Astrocyte (in vitro differentiated cells and primary cell): ENCODE measurements at regions not wholly inside any gene's neighbourhood (a gene's known extent, or its start where the extent isn't known, plus 50 kb on each side); places are given as distances from the start of the nearest gene placed in this dataset.

Experiments
- DNase-seq: peaks from one replicate; pipeline ENCODE4 v3.0.0-alpha.2; 2010; ENCODE audit warnings: low read depth
- FAIRE-seq: peaks from 2 replicates; lab custom pipeline; 2011; peaks lifted over from hg19 to GRCh38; lab: Jason Lieb, UNC
- H2AFZ ChIP-seq: 2 replicates; pipeline ENCODE4 v1.6.0; 2012; ENCODE audit warnings: low read depth, low read length, inconsistent platforms
- H3K27ac ChIP-seq: 2 replicates; pipeline ENCODE4 v1.5.1; 2011; ENCODE audit warnings: low read depth, low read length, inconsistent platforms
- H3K27me3 ChIP-seq: 2 replicates; pipeline ENCODE4 v1.6.0; 2011; ENCODE audit warnings: low read length, inconsistent platforms; ENCODE audit not compliant: insufficient read depth
- H3K36me3 ChIP-seq: 2 replicates; pipeline ENCODE4 v1.5.1; 2011; ENCODE audit warnings: low read length, inconsistent platforms; ENCODE audit not compliant: insufficient read depth
- H3K4me1 ChIP-seq: 2 replicates; pipeline ENCODE4 v1.5.1; 2011; ENCODE audit warnings: low read length, inconsistent platforms; ENCODE audit not compliant: insufficient read depth
- H3K4me2 ChIP-seq: 2 replicates; pipeline ENCODE4 v1.6.0; 2012; ENCODE audit warnings: low read length, inconsistent platforms
- H3K4me3 ChIP-seq: 2 replicates; pipeline ENCODE4 v1.5.1; 2011; ENCODE audit warnings: low read depth, mild to moderate bottlenecking, low read length, inconsistent platforms; ENCODE audit not compliant: insufficient read depth
- H3K79me2 ChIP-seq: 2 replicates; pipeline ENCODE4 v1.6.0; 2012; ENCODE audit warnings: mild to moderate bottlenecking, low read length, inconsistent platforms; ENCODE audit not compliant: insufficient read depth
- H3K9ac ChIP-seq: 2 replicates; pipeline ENCODE4 v1.6.0; 2012; ENCODE audit warnings: mild to moderate bottlenecking, low read length, inconsistent platforms
- H3K9me3 ChIP-seq: 2 replicates; pipeline ENCODE4 v1.5.1; 2012; ENCODE audit warnings: low read depth, mild to moderate bottlenecking, low read length, inconsistent platforms; ENCODE audit not compliant: insufficient read depth
- H4K20me1 ChIP-seq: 2 replicates; pipeline ENCODE4 v1.6.0; 2012; ENCODE audit warnings: low read length, inconsistent platforms; ENCODE audit not compliant: insufficient read depth
- H3K27ac Mint-ChIP-seq: one replicate; pipeline ENCODE4 v1.8.0; 2021; ENCODE audit warnings: mild to moderate bottlenecking, mixed read lengths; ENCODE audit not compliant: unreplicated experiment
- H3K27me3 Mint-ChIP-seq: one replicate; pipeline ENCODE4 v1.8.0; 2021; ENCODE audit warnings: low read depth, mixed read lengths; ENCODE audit not compliant: unreplicated experiment
- H3K36me3 Mint-ChIP-seq: one replicate; pipeline ENCODE4 v1.8.0; 2021; ENCODE audit warnings: low read depth, mixed read lengths; ENCODE audit not compliant: unreplicated experiment
- H3K4me1 Mint-ChIP-seq: one replicate; pipeline ENCODE4 v1.8.0; 2021; ENCODE audit warnings: low read depth, mixed read lengths; ENCODE audit not compliant: unreplicated experiment
- H3K4me3 Mint-ChIP-seq: one replicate; pipeline ENCODE4 v1.8.0; 2021; ENCODE audit warnings: mild to moderate bottlenecking, moderate library complexity, mixed read lengths; ENCODE audit not compliant: unreplicated experiment
- H3K9me3 Mint-ChIP-seq: one replicate; pipeline ENCODE4 v1.8.0; 2021; ENCODE audit warnings: mild to moderate bottlenecking, mixed read lengths; ENCODE audit not compliant: unreplicated experiment
- EZH2 ChIP-seq: IDR thresholded peaks from 2 replicates; pipeline ENCODE4 v1.6.1; 2012; ENCODE audit warnings: mild to moderate bottlenecking, low read length, inconsistent platforms; ENCODE audit not compliant: insufficient read depth
- TF ChIP-seq, protein P1 (sequence below): IDR thresholded peaks from 2 replicates; pipeline ENCODE4 v1.5.1; 2011; ENCODE audit warnings: low read depth, mild to moderate bottlenecking, inconsistent platforms, low read length, moderate library complexity; ENCODE audit not compliant: insufficient read depth

DNA sequence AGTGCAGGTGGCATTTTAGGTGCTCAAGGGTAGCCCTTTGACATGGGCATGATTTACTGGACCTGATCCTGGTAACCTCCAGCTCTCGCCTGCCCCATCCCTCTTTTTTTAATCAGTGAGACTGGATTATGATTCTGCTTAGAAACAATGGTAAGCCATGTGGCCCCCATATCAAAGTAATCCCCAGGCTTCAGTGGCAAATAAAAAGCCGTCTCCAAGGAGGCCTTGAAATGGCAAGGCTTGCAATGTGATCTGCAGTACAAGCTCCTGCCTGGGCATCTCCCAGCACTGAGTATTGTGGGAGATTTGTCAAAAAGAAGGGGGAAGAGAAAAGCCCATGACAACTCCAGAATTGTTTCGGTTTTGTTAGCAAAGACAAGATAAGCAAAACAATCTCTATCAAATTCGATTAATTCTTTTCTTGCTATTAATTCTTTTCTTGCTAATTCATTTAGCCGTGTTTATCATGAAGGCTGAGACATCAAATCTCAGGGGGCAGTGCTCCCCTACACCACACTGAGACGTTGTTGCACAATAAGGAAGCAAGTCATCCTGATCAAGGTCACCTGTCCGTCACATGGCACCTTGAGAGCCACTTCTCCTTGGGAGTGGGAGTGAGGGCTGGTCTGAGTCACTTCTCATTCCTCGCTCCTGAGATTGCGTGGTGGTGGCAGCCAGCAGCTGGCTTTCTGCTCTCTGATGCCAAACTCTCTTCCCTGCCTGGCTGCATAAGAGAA lies 312.7 kb upstream of the GATB start:
- Histone ChIP-seq H3K4me2 (no peak overlapping the region), H3K9ac (no peak overlapping the region), H3K4me1 (no peaks in the 10 kb centered on the region), H3K27me3 (peaks cover 8% of the 10 kb centered on the region), H2AFZ (no peak overlapping the region), H4K20me1 (no peaks in the 10 kb centered on the region), H3K27ac (no peak overlapping the region), H3K79me2 (no peaks in the 10 kb centered on the region), H3K36me3 (no peaks in the 10 kb centered on the region), H3K4me3 (no peak overlapping the region), H3K9me3 (no peaks in the 10 kb centered on the region)
- peaks cover 9% of the 10 kb centered on the region for H3K9me3 Mint-ChIP-seq
- H3K36me3 Mint-ChIP-seq: no peaks in the 10 kb centered on the region
- H3K27ac Mint-ChIP-seq: no peak overlapping the region
- H3K27me3 Mint-ChIP-seq: peaks cover 22% of the 10 kb centered on the region
- DNase-seq (peak; percentile 40), FAIRE-seq (no peak)
- H3K4me1 Mint-ChIP-seq: peaks cover 22% of the 10 kb centered on the region
- no peak overlapping the region for H3K4me3 Mint-ChIP-seq
- TF ChIP-seq EZH2: no peak
- TF ChIP-seq, protein P1, sequence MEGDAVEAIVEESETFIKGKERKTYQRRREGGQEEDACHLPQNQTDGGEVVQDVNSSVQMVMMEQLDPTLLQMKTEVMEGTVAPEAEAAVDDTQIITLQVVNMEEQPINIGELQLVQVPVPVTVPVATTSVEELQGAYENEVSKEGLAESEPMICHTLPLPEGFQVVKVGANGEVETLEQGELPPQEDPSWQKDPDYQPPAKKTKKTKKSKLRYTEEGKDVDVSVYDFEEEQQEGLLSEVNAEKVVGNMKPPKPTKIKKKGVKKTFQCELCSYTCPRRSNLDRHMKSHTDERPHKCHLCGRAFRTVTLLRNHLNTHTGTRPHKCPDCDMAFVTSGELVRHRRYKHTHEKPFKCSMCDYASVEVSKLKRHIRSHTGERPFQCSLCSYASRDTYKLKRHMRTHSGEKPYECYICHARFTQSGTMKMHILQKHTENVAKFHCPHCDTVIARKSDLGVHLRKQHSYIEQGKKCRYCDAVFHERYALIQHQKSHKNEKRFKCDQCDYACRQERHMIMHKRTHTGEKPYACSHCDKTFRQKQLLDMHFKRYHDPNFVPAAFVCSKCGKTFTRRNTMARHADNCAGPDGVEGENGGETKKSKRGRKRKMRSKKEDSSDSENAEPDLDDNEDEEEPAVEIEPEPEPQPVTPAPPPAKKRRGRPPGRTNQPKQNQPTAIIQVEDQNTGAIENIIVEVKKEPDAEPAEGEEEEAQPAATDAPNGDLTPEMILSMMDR: no peak

GRCh38 chr4:152072906-152073305 lies 312.1 kb upstream of the GATB start:
- no peak overlapping the region for H3K27ac ChIP-seq
- TF ChIP-seq, protein P1: no peak
- TF ChIP-seq EZH2: no peak
- H4K20me1 ChIP-seq: no peaks in the 10 kb centered on the region
- H3K4me1 ChIP-seq: no peaks in the 10 kb centered on the region
- no peak overlapping the region for H3K4me2 ChIP-seq
- H3K9me3 ChIP-seq: no peaks in the 10 kb centered on the region
- H3K4me3 ChIP-seq: no peak overlapping the region
- Mint-ChIP-seq H3K9me3 (peaks cover 9% of the 10 kb centered on the region), H3K27ac (peak overlapping the region; percentile 47), H3K4me1 (peaks cover 22% of the 10 kb centered on the region), H3K27me3 (peaks cover 22% of the 10 kb centered on the region), H3K4me3 (no peak overlapping the region), H3K36me3 (no peaks in the 10 kb centered on the region)
- no peak overlapping the region for H2AFZ ChIP-seq
- peaks cover 8% of the 10 kb centered on the region for H3K27me3 ChIP-seq
- H3K9ac ChIP-seq: no peak overlapping the region
- H3K79me2 ChIP-seq: no peaks in the 10 kb centered on the region
- no peak for FAIRE-seq
- H3K36me3 ChIP-seq: no peaks in the 10 kb centered on the region
- no peak for DNase-seq

GRCh38 chr4:152072001-152072485 lies 311.2 kb upstream of the GATB start:
- H3K4me2 ChIP-seq: no peak overlapping the region
- Mint-ChIP-seq H3K27ac (peak overlapping the region; percentile 47), H3K27me3 (peaks cover 17% of the 10 kb centered on the region), H3K36me3 (no peaks in the 10 kb centered on the region), H3K9me3 (peaks cover 6% of the 10 kb centered on the region), H3K4me3 (no peak overlapping the region), H3K4me1 (peaks cover 22% of the 10 kb centered on the region)
- peak overlapping the region; percentile 50 for H2AFZ ChIP-seq
- H4K20me1 ChIP-seq: no peaks in the 10 kb centered on the region
- peaks cover 5% of the 10 kb centered on the region for H3K27me3 ChIP-seq
- DNase-seq: no peak
- H3K36me3 ChIP-seq: no peaks in the 10 kb centered on the region
- H3K4me1 ChIP-seq: no peaks in the 10 kb centered on the region
- H3K4me3 ChIP-seq: no peak overlapping the region
- no peaks in the 10 kb centered on the region for H3K79me2 ChIP-seq
- TF ChIP-seq, protein P1: no peak
- no peak for TF ChIP-seq EZH2
- no peak for FAIRE-seq
- H3K9ac ChIP-seq: no peak overlapping the region
- H3K9me3 ChIP-seq: no peaks in the 10 kb centered on the region
- no peak overlapping the region for H3K27ac ChIP-seq
